Gastrocnemius medialis (tissue), 4 donors: ENCODE measurements at regions not wholly inside any gene's neighbourhood (a gene's known extent, or its start where the extent isn't known, plus 50 kb on each side); places are given as distances from the start of the nearest gene placed in this dataset.

Experiments
- POLR2A ChIP-seq, 2 donors: fragments of 450-650 bp; IDR thresholded peaks; one replicate each; pipeline ENCODE4 v1.6.1; 2017; ENCODE audit warnings: antibody characterized with exemption in 2 of 2, mild to moderate bottlenecking in 2 of 2, moderate library complexity in 2 of 2
- TF ChIP-seq, protein P1 (sequence below), 5 experiments: fragments of 450-650 bp in 3 of 5; fragments of 200-600 bp in 2 of 5; sonication (generic) in 2 of 5; IDR thresholded peaks in 4 of 5; conservative IDR thresholded peaks in 1 of 5; 1 replicate in 4 of 5; 2 replicates in 1 of 5; pipeline ENCODE4 v1.5.1; 2016 to 2019; ENCODE audit warnings: antibody characterized with exemption in 5 of 5, mild to moderate bottlenecking in 3 of 5, moderate library complexity in 3 of 5

- TF ChIP-seq, protein P1, sequence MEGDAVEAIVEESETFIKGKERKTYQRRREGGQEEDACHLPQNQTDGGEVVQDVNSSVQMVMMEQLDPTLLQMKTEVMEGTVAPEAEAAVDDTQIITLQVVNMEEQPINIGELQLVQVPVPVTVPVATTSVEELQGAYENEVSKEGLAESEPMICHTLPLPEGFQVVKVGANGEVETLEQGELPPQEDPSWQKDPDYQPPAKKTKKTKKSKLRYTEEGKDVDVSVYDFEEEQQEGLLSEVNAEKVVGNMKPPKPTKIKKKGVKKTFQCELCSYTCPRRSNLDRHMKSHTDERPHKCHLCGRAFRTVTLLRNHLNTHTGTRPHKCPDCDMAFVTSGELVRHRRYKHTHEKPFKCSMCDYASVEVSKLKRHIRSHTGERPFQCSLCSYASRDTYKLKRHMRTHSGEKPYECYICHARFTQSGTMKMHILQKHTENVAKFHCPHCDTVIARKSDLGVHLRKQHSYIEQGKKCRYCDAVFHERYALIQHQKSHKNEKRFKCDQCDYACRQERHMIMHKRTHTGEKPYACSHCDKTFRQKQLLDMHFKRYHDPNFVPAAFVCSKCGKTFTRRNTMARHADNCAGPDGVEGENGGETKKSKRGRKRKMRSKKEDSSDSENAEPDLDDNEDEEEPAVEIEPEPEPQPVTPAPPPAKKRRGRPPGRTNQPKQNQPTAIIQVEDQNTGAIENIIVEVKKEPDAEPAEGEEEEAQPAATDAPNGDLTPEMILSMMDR (IDR thresholded peaks at IDR 0.05 in 4 of 5, conservative IDR thresholded peaks at IDR 0.05 in 1 of 5) = no peak
- no peak for TF ChIP-seq POLR2A (IDR thresholded peaks at IDR 0.05)
Observed at GRCh38 chr5:118776755-118777154, 211.6 kb downstream of the DTWD2 start.
